Sciatic nerve (tissue), 2 donors: ENCODE measurements at regions not wholly inside any gene's neighbourhood (a gene's known extent, or its start where the extent isn't known, plus 50 kb on each side); places are given as distances from the start of the nearest gene placed in this dataset.
"Not testable (repeated sequence)": the region's sequence is repeated elsewhere in the genome, so short reads cannot be mapped to it uniquely, and the experiment has no call there.

Experiments
- ATAC-seq: fragments of 200-7000 bp; cut with Tn5 transposase; one replicate; pipeline ENCODE4 v1.9.1; 2020; ENCODE audit warnings: mild to moderate bottlenecking, moderate library complexity
- DNase-seq: peaks from one replicate; pipeline ENCODE4 v3.0.0-alpha.2; 2020; ENCODE audit warnings: low spot score
- intact Hi-C: fragments of 100-400 bp; cut with DNase I; formaldehyde crosslinking; loops from one replicate; pipeline ENCODE4 v1.14.2; 2022
- donor health status: DM: no; HTN: no; CAD: no.
- donor health status: DM: no; HTN: no; CAD: no.

- DNase-seq (no peak), ATAC-seq (no peak)
- intact Hi-C loops: no loop called here
These were observed 247.8 kb upstream of the HDAC4 start for GRCh38 chr2:239648607-239649006.

- ATAC-seq (no peak), DNase-seq (no peak)
- intact Hi-C loops: no loop called here
These were observed 246.4 kb upstream of the HDAC4 start for GRCh38 chr2:239647052-239647819.

DNA sequence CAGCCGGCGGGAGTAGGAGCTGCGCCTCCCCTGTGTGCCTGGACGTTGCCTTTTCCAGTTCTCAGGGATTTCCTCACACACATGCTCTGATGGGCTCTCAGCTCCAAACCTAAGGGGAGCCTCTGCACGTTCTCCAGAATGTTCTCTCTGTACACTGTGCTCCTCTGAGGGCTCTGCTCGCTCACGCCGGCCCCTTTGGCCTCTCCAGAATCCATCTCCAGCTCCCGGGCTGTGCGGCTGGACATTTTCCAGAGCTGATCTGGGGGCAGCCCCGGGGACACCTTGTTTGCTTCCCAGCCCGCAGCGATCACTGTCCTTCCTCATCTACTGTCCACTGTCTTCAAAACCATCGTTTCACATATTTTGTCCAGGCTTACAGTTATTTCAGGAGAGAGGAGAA is 245.4 kb upstream of the HDAC4 start:
- intact Hi-C loops: no loop called here
- no peak for ATAC-seq
- no peak for DNase-seq

DNA sequence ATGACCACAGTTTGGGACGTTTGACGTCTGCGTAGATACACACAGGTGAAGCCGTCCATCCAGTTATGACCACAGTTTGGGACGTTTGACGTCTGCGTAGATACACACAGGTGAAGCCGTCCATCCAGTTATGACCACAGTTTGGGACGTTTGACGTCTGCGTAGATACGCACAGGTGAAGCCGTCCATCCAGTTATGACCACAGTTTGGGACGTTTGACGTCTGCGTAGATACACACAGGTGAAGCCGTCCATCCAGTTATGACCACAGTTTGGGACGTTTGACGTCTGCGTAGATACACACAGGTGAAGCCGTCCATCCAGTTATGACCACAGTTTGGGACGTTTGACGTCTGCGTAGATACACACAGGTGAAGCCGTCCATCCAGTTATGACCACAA is 243.8 kb upstream of the HDAC4 start:
- DNase-seq, ATAC-seq, intact Hi-C loops: not testable (repeated sequence)

DNA sequence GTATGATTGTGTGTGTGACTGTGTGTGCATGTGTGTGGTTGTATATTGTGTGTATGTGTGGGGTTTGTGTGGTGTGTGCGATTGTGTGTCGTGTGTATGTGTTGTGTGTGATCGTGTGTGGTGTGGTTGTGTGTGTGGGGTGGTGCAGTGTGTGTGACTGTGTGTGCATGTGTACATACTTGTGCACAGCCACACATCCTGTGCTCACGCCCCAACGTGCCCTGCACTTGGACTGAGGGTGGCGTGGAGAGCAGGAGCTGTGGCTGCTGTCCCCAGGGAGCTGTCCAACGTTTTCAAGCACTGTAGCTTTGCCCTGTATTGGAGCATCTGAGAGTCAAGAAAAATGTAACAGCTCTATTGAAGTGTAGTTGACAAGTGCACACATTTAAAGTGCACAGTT is 243.2 kb upstream of the HDAC4 start:
- DNase-seq (no peak), ATAC-seq (no peak)
- intact Hi-C loops: no loop called here

DNA sequence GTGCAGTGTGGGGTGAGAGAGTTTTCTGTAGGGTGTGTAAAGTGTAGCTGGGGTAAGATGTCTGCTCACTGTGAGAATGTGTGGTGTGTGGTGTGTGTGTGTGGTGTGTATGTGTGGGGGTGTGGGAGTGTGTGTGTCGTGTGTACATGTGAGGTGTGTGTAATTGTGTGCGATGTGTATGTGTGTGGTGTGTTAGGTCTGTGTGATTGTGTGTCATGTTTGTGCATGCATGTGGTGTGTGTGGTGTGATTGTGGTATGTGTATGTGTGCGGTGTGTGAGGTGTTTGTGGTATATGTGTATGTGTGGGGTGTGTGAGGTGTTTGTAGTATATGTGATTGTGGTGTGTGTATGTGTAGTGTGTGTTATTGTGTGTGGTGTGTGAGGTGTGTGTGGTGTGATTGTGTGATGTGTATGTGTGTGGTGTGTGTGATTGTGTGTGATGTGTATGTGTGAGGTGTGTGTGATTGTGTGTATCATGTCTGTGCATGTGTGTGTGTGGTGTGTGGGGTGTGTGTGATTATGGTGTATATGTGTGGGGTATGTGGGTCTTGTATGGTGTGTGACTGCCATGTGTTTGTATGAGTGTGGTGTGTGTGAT is 241.7 kb upstream of the HDAC4 start:
- ATAC-seq (no peak), DNase-seq (no peak)
- intact Hi-C loops: no loop called here

- intact Hi-C loops, DNase-seq, ATAC-seq: not testable (repeated sequence)
These were observed 241.1 kb upstream of the HDAC4 start for GRCh38 chr2:239641904-239642303.

- intact Hi-C loops: no loop called here
- DNase-seq: no peak
These were observed 240.1 kb upstream of the HDAC4 start for GRCh38 chr2:239640676-239641578.

DNA sequence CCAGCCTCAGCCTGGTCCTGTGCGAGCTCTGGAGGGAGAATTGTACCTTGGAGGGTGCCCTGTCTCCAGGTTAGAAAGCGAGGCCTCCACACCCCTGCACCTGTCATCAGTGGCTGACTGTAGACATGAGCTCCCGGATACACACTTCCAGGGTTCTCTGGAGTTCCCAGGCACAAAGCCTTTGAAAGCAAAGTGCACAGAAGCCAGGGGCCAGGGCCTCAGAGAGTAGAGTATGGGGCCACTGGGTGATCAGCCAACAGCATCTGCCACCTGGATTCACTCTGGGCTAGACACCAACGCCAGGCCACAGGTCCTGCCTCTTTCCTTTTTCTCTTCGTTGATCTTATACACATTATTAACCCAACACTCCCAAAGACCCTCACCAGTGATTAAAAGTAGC is 239.4 kb upstream of the HDAC4 start:
- DNase-seq (no peak), ATAC-seq (no peak)
- intact Hi-C loops: no loop called here

More at GRCh38 chr2:239640676-239641578, 240.1 kb upstream of the HDAC4 start:
- no peak for ATAC-seq

DNA sequence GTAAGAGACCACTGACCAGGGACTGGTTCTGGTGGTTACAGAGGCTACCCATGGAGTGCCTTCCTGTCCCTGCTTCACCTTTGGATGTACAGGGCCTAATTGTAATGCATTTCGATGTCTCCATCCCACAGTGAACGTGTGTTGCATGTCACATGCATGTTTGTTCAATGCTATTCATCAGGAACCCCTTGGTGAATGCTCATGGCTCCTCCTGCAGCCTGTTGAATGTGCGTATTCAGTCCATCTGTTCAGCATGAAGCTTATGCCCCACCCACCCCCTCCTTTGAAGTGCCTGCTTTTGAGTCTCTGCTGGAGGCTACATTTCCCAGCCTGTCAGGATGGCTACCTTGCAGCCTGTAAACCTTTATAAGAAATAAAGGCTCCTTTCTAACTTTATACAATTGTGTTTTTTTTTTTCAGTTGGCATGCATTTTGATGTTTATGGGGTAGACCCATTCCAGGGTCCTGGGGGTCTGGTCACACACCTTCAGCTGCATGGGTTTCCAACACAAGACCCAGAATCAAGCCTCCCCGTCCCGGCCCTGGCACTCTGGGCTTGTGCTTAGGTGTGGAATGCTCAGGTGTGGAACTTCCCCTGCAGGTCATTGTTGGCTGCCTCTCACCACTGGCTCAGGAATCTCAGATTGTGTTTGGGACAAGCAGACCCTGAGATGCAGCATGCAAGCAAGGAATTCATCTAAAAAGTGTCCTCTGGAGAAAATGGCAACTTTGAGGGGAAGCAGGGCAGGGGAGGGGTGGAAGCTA is 238.8 kb upstream of the HDAC4 start:
- DNase-seq: no peak
- ATAC-seq: no peak
- intact Hi-C loops: no loop called here

DNA sequence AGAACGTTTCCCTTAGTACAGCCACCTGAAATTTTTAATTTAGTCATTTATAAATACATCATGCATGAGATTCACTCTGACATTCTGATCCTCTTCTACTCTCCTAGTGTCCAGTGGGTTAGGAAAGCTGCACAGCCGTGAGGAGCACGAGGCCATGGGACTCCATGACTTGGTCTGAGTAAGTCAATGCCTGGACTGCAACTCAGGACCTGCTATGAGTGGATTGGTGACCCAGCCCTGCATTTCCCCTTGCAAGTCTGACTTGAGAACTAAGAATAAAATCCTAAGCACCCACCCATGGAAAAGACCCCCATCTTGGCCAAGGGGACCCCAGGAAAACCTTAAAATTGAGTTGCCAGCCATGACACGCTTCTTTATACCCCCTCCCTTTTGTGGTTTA is 237.6 kb upstream of the HDAC4 start:
- ATAC-seq (no peak), DNase-seq (no peak)
- intact Hi-C loops: no loop called here

GRCh38 chr2:239636808-239637207 is 236.0 kb upstream of the HDAC4 start:
- DNase-seq (no peak), ATAC-seq (no peak)
- intact Hi-C loops: no loop called here

GRCh38 chr2:239634769-239635168 is 233.9 kb upstream of the HDAC4 start:
- intact Hi-C loops: no loop called here
- ATAC-seq (no peak), DNase-seq (no peak)

DNA sequence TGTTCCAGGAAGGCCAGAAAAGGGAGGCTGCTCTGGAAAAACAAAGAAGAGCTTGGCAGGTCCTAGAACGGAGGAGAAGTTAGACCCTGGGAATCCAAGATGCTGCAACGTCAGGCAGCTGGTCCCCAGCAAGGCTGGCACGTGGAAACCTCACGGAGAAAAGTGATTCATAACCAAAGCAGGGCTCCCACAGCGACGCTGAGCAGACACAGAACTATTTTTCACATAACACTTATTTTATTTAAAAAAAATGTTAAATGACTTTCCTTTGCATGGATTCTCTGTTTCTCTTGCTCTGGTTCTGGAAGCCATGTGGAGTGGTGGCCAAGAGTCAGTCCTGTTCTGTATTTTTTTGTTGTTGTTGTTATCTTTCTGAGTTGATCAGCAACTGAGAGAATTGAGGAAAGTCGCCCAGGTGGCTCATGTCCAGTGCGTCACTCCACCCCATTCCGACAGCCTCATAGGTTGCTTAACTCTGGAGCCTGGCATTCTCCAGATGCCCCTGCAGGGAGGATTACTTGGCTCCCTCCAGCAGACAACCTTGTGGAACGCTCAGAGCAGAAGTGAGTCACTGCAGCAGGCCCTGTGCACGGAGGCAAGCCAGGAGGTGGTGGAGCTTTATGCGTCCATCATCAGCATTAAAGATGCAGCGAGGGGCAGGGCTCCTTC is 229.9 kb upstream of the HDAC4 start:
- intact Hi-C loops: no loop called here
- ATAC-seq (peak; percentile 78), DNase-seq (no peak)

- peak; percentile 64 for ATAC-seq
- intact Hi-C loops: no loop called here
- no peak for DNase-seq
These were observed 229.3 kb upstream of the HDAC4 start for GRCh38 chr2:239629926-239630617.

- ATAC-seq: no peak
- intact Hi-C loops: no loop called here
These were observed 226.3 kb upstream of the HDAC4 start for GRCh38 chr2:239626961-239627592.

GRCh38 chr2:239625971-239626734 is 225.3 kb upstream of the HDAC4 start:
- DNase-seq (no peak), ATAC-seq (no peak)

More at GRCh38 chr2:239626961-239627592, 226.3 kb upstream of the HDAC4 start:
- no peak for DNase-seq

More at GRCh38 chr2:239625971-239626734, 225.3 kb upstream of the HDAC4 start:
- intact Hi-C loops: no loop called here
